ENCODE measurements at regions not wholly inside any gene's neighbourhood (a gene's known extent, or its start where the extent isn't known, plus 50 kb on each side); places are given as distances from the start of the nearest gene placed in this dataset.

GRCh38 chr4:108396900-108397497 lies 223.4 kb upstream of the RPL34 start:
- H3K9me3 ChIP-seq (replicated peaks; ENCODE audit: insufficient read depth, low read length), result no peaks in the 10 kb centered on the region
- TF ChIP-seq EZH2phosphoT487 (IDR thresholded peaks at IDR 0.05; ENCODE audit: low read length), result no peak
- H3K4me2 ChIP-seq (ENCODE audit: low read depth, low read length), result no peak overlapping the region
- no peaks in the 10 kb centered on the region for H3K36me3 ChIP-seq (replicated peaks; ENCODE audit: insufficient read depth, low read length)
- no peaks in the 10 kb centered on the region for H3F3A ChIP-seq (ENCODE audit: insufficient read depth, low read length)
- H3K4me1 ChIP-seq (ENCODE audit: low read length), result no peaks in the 10 kb centered on the region
- H3K9ac ChIP-seq (ENCODE audit: low read length), result no peak overlapping the region
- H3K79me2 ChIP-seq (ENCODE audit: low read length), result no peaks in the 10 kb centered on the region
- DNase-seq, result no peak
- H3K4me3 ChIP-seq (ENCODE audit: low read length), result no peak overlapping the region
- no peaks in the 10 kb centered on the region for H3K27me3 ChIP-seq (replicated peaks; ENCODE audit: insufficient read depth, low read length)
- no peaks in the 10 kb centered on the region for H4K20me1 ChIP-seq (ENCODE audit: insufficient read depth, low read length)
- no peak overlapping the region for H3K27ac ChIP-seq (ENCODE audit: low read length)
- H3K9me2 ChIP-seq (replicated peaks; ENCODE audit: insufficient read depth, low read length), result no peaks in the 10 kb centered on the region
- H2AFZ ChIP-seq (ENCODE audit: low read length), result no peak overlapping the region

GRCh38 chr4:108395786-108396185 lies 224.6 kb upstream of the RPL34 start:
- H2AFZ ChIP-seq (ENCODE audit: low read length), result no peak overlapping the region
- H4K20me1 ChIP-seq (ENCODE audit: insufficient read depth, low read length), result no peaks in the 10 kb centered on the region
- no peak overlapping the region for H3K4me2 ChIP-seq (ENCODE audit: low read depth, low read length)
- no peaks in the 10 kb centered on the region for H3K79me2 ChIP-seq (ENCODE audit: low read length)
- H3K27me3 ChIP-seq (replicated peaks; ENCODE audit: insufficient read depth, low read length), result no peaks in the 10 kb centered on the region
- H3K9me2 ChIP-seq (replicated peaks; ENCODE audit: insufficient read depth, low read length), result no peaks in the 10 kb centered on the region
- no peak for DNase-seq
- no peaks in the 10 kb centered on the region for H3F3A ChIP-seq (ENCODE audit: insufficient read depth, low read length)
- no peak overlapping the region for H3K4me3 ChIP-seq (ENCODE audit: low read length)
- H3K27ac ChIP-seq (ENCODE audit: low read length), result no peak overlapping the region
- no peaks in the 10 kb centered on the region for H3K9me3 ChIP-seq (replicated peaks; ENCODE audit: insufficient read depth, low read length)
- TF ChIP-seq EZH2 (optimal IDR thresholded peaks at IDR 0.05; ENCODE audit: low read depth, low read length), result no peak
- H3K4me1 ChIP-seq (ENCODE audit: low read length), result no peaks in the 10 kb centered on the region
- no peak overlapping the region for H3K9ac ChIP-seq (ENCODE audit: low read length)
- no peaks in the 10 kb centered on the region for H3K36me3 ChIP-seq (replicated peaks; ENCODE audit: insufficient read depth, low read length)

- Histone ChIP-seq H3K79me2 (ENCODE audit: low read length) (no peaks in the 10 kb centered on the region), H3K4me1 (ENCODE audit: low read length) (no peaks in the 10 kb centered on the region), H3K9ac (ENCODE audit: low read length) (no peak overlapping the region), H3K27me3 (replicated peaks; ENCODE audit: insufficient read depth, low read length) (no peaks in the 10 kb centered on the region), H3F3A (ENCODE audit: insufficient read depth, low read length) (no peaks in the 10 kb centered on the region), H2AFZ (ENCODE audit: low read length) (no peak overlapping the region), H3K36me3 (replicated peaks; ENCODE audit: insufficient read depth, low read length) (no peaks in the 10 kb centered on the region), H3K9me3 (replicated peaks; ENCODE audit: insufficient read depth, low read length) (no peaks in the 10 kb centered on the region), H4K20me1 (ENCODE audit: insufficient read depth, low read length) (no peaks in the 10 kb centered on the region), H3K9me2 (replicated peaks; ENCODE audit: insufficient read depth, low read length) (no peaks in the 10 kb centered on the region), H3K4me2 (ENCODE audit: low read depth, low read length) (no peak overlapping the region), H3K27ac (ENCODE audit: low read length) (no peak overlapping the region), H3K4me3 (ENCODE audit: low read length) (no peak overlapping the region)
- no peak for DNase-seq
- TF ChIP-seq EZH2 (optimal IDR thresholded peaks at IDR 0.05; ENCODE audit: low read depth, low read length), result no peak
- TF ChIP-seq CTCF (IDR thresholded peaks at IDR 0.05; ENCODE audit: low read length), result no peak
- TF ChIP-seq EZH2phosphoT487 (IDR thresholded peaks at IDR 0.05; ENCODE audit: low read length), result no peak
Observed at GRCh38 chr4:108393890-108394472, 225.2 kb upstream of the LEF1 start.

GRCh38 chr4:108391701-108392455 lies 223.1 kb upstream of the LEF1 start:
- no peaks in the 10 kb centered on the region for H4K20me1 ChIP-seq (ENCODE audit: insufficient read depth, low read length)
- H3F3A ChIP-seq (ENCODE audit: insufficient read depth, low read length), result no peaks in the 10 kb centered on the region
- no peaks in the 10 kb centered on the region for H3K9me2 ChIP-seq (replicated peaks; ENCODE audit: insufficient read depth, low read length)
- H3K27ac ChIP-seq (ENCODE audit: low read length), result no peak overlapping the region
- H3K36me3 ChIP-seq (replicated peaks; ENCODE audit: insufficient read depth, low read length), result no peaks in the 10 kb centered on the region
- no peak overlapping the region for H2AFZ ChIP-seq (ENCODE audit: low read length)
- no peak overlapping the region for H3K4me3 ChIP-seq (ENCODE audit: low read length)
- no peak overlapping the region for H3K4me2 ChIP-seq (ENCODE audit: low read depth, low read length)
- TF ChIP-seq CTCF (IDR thresholded peaks at IDR 0.05; ENCODE audit: low read length) (no peak), EZH2phosphoT487 (IDR thresholded peaks at IDR 0.05; ENCODE audit: low read length) (no peak), EZH2 (optimal IDR thresholded peaks at IDR 0.05; ENCODE audit: low read depth, low read length) (no peak)
- no peaks in the 10 kb centered on the region for H3K79me2 ChIP-seq (ENCODE audit: low read length)
- H3K27me3 ChIP-seq (replicated peaks; ENCODE audit: insufficient read depth, low read length), result no peaks in the 10 kb centered on the region
- H3K9me3 ChIP-seq (replicated peaks; ENCODE audit: insufficient read depth, low read length), result no peaks in the 10 kb centered on the region
- no peak overlapping the region for H3K9ac ChIP-seq (ENCODE audit: low read length)
- DNase-seq, result no peak
- no peaks in the 10 kb centered on the region for H3K4me1 ChIP-seq (ENCODE audit: low read length)

Measured in MM.1S (cell line).